Esophagus muscularis mucosa (tissue), 4 donors: ENCODE measurements at regions not wholly inside any gene's neighbourhood (a gene's known extent, or its start where the extent isn't known, plus 50 kb on each side); places are given as distances from the start of the nearest gene placed in this dataset.

ENCODE experiments used
- DNase-seq: peaks from one replicate; pipeline ENCODE4 v3.0.0-alpha.2; 2017; ENCODE audit errors: extremely low spot score
- H3K27ac ChIP-seq, 4 donors: fragments of 200-600 bp; sonication (generic); replicated peaks in 1 of 4; 1 replicate in 3 of 4; 2 replicates in 1 of 4; pipeline ENCODE4 v1.5.1; 2016 to 2019; ENCODE audit warnings: mild to moderate bottlenecking in 1 of 4
- H3K27me3 ChIP-seq, 4 donors: fragments of 200-600 bp; sonication (generic); one replicate each; pipeline versions ENCODE4 v1.5.1 to v1.6.0; 2016 to 2019
- H3K36me3 ChIP-seq, 4 donors: fragments of 200-600 bp; sonication (generic); one replicate each; pipeline ENCODE4 v1.5.1; 2016 to 2019
- H3K4me1 ChIP-seq, 4 donors: fragments of 200-600 bp; sonication (generic); one replicate each; pipeline ENCODE4 v1.5.1; 2016 to 2019
- H3K4me3 ChIP-seq, 4 donors: fragments of 200-600 bp; sonication (generic); 1 replicate in 2 of 4; 2 replicates in 2 of 4; pipeline ENCODE4 v1.5.1; 2016 to 2019; ENCODE audit warnings: mild to moderate bottlenecking in 4 of 4, moderate library complexity in 1 of 4
- H3K9me3 ChIP-seq, 4 donors: fragments of 200-600 bp; sonication (generic); 1 replicate in 3 of 4; 2 replicates in 1 of 4; pipeline ENCODE4 v1.5.1; 2016 to 2019
- EP300 ChIP-seq: sonication (generic); formaldehyde crosslinking; IDR thresholded peaks from one replicate; pipeline ENCODE4 v1.6.1; 2017; ENCODE audit warnings: antibody characterized with exemption
- POLR2A ChIP-seq: fragments of 450-650 bp; IDR thresholded peaks from one replicate; pipeline ENCODE4 v1.6.1; 2017; ENCODE audit warnings: antibody characterized with exemption, moderate library complexity, mild to moderate bottlenecking, low read depth
- POLR2AphosphoS5 ChIP-seq, 2 donors: sonication (generic); formaldehyde crosslinking; IDR thresholded peaks; one replicate each; pipeline ENCODE4 v1.6.1; 2017; ENCODE audit warnings: antibody characterized with exemption in 2 of 2
- WGBS: methylation state at CpG from one replicate; pipeline ENCODE4 v1.1.5; 2018; 5-methylcytosine and 5-hydroxymethylcytosine counted together
- intact Hi-C: fragments of 100-400 bp; cut with DNase I; formaldehyde crosslinking; loops from one replicate; pipeline ENCODE4 v1.15.1; 2023
- TF ChIP-seq, protein P1 (sequence below), 3 experiments: fragments of 200-600 bp in 2 of 3; fragments of 450-650 bp in 1 of 3; sonication (generic) in 2 of 3; IDR thresholded peaks; one replicate each; pipeline ENCODE4 v1.5.1; 2017 to 2019; ENCODE audit warnings: antibody characterized with exemption in 3 of 3, mild to moderate bottlenecking in 2 of 3, moderate library complexity in 1 of 3

DNA sequence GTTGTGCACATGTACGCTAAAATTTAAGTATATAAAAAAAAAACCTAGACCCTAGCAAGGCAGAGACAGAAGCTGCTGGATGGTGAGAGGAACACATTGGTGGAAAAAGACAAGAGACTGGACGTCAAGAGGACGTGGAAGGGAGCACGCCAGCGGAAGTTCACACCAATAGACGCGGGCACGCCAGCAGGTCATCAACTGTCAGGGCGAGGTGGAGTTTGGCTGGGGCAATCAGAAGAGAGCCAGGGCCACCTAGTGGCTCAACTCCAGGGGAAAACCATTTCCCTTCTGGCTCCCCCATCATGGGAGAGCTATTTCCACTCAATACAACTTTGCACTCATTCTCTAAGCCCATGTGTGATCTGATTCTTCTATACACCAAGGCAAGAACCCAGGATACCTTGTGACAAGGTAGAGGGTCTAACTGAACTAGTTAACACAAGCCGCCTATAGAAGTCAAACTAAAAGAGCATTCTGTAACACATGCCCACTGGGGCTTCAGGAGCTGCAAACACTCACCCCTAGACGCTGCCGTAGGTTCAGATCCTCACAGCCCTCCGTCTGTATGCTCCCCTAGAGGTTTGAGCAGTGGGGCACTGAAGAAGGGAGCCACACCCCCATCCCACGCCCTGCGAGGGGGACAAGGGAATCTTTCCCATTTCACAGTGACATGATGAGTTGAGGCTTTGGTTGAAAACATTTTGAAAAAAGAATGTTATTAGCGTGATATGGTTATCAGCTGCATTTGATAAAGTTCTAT lies 702.7 kb downstream of the TMTC2 start:
- TF ChIP-seq POLR2A (no peak), POLR2AphosphoS5 (IDR thresholded peaks at IDR 0.05) (no peak), EP300 (no peak)
- TF ChIP-seq, protein P1, sequence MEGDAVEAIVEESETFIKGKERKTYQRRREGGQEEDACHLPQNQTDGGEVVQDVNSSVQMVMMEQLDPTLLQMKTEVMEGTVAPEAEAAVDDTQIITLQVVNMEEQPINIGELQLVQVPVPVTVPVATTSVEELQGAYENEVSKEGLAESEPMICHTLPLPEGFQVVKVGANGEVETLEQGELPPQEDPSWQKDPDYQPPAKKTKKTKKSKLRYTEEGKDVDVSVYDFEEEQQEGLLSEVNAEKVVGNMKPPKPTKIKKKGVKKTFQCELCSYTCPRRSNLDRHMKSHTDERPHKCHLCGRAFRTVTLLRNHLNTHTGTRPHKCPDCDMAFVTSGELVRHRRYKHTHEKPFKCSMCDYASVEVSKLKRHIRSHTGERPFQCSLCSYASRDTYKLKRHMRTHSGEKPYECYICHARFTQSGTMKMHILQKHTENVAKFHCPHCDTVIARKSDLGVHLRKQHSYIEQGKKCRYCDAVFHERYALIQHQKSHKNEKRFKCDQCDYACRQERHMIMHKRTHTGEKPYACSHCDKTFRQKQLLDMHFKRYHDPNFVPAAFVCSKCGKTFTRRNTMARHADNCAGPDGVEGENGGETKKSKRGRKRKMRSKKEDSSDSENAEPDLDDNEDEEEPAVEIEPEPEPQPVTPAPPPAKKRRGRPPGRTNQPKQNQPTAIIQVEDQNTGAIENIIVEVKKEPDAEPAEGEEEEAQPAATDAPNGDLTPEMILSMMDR (IDR thresholded peaks at IDR 0.05): no peak
- no peak for DNase-seq
- no peaks in the 10 kb centered on the region for H3K9me3 ChIP-seq
- intact Hi-C loops: no loop called here
- H3K4me3 ChIP-seq: no peak overlapping the region
- WGBS: 85% methylated on average over 16 of the region's 16 CpGs
- no peak overlapping the region for H3K27ac ChIP-seq
- H3K27me3 ChIP-seq: no peaks in the 10 kb centered on the region
- H3K4me1 ChIP-seq: peaks cover 0 to 6% (median 0%) of the 10 kb centered on the region in 4 donors
- H3K36me3 ChIP-seq: no peaks in the 10 kb centered on the region

DNA sequence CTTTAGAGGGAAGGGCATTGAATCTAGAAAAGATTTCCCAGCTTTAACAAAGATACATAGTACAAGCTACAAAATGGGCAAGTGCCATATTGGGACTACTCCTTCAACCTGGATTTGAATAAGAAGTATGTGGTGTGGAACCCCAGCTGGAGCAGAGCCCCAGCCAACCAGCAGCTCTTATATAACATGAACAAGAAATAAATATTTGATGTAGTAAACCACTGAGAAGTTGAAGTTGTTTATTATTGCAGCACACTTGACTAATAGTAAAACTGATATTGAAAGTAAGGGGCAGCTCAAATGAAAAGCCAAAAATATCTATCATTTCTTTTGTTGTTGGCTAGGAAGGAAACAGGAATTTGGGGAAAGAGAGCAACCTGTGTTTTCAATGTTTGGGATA lies 701.8 kb downstream of the TMTC2 start:
- TF ChIP-seq, protein P1 (IDR thresholded peaks at IDR 0.05): no peak
- TF ChIP-seq POLR2AphosphoS5 (IDR thresholded peaks at IDR 0.05) (no peak), EP300 (no peak), POLR2A (no peak)
- H3K4me1 ChIP-seq: peaks cover 0 to 6% (median 0%) of the 10 kb centered on the region in 4 donors
- H3K9me3 ChIP-seq: no peaks in the 10 kb centered on the region
- H3K27me3 ChIP-seq: no peaks in the 10 kb centered on the region
- no peak for DNase-seq
- H3K4me3 ChIP-seq: no peak overlapping the region
- no peak overlapping the region for H3K27ac ChIP-seq
- intact Hi-C loops: no loop called here
- H3K36me3 ChIP-seq: no peaks in the 10 kb centered on the region

DNA sequence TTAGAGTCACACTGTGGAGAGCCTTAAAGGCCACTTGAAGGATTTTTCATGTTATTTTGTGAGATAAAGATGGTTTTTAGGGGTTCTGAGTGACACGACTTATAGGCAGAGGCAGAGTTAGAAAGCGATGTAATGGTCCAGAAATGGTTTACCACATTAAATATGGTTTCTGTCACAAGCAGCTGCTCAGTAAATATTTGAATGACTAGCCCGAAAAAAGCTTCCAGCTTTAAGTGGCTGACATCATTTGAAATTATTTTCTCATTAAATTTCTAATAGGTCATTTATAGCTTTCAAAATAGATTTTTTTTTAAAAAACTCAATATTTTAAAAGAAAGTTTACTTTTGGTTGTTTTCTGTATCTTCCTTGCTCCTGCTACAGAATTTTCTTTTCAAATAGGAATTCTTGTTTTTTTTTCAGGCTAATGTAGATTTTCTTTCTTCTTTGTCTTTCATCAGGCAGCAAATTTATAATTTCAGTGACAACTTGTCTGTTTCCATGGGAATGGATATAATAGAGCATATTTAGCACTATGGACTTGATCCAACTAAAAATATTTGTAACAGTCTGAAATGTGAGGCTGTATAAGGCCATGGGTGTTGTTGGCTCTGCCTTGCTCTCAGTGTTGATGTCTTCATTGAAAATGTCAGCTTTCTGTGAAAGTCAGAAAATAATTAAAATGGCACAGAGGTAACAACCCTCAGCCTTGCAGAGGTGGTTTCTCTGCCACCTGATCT lies 700.0 kb downstream of the TMTC2 start:
- no peak overlapping the region for H3K27ac ChIP-seq
- DNase-seq: no peak
- no peaks in the 10 kb centered on the region for H3K36me3 ChIP-seq
- 52% methylated on average over 3 of the region's 3 CpGs for WGBS
- intact Hi-C loops: no loop called here
- no peak overlapping the region for H3K4me3 ChIP-seq
- no peaks in the 10 kb centered on the region for H3K27me3 ChIP-seq
- no peaks in the 10 kb centered on the region for H3K9me3 ChIP-seq
- peaks cover 0 to 6% (median 0%) of the 10 kb centered on the region in 4 donors for H3K4me1 ChIP-seq
- TF ChIP-seq, protein P1 (IDR thresholded peaks at IDR 0.05): no peak
- no peak for TF ChIP-seq POLR2AphosphoS5 (IDR thresholded peaks at IDR 0.05)
- TF ChIP-seq EP300: no peak
- no peak for TF ChIP-seq POLR2A

DNA sequence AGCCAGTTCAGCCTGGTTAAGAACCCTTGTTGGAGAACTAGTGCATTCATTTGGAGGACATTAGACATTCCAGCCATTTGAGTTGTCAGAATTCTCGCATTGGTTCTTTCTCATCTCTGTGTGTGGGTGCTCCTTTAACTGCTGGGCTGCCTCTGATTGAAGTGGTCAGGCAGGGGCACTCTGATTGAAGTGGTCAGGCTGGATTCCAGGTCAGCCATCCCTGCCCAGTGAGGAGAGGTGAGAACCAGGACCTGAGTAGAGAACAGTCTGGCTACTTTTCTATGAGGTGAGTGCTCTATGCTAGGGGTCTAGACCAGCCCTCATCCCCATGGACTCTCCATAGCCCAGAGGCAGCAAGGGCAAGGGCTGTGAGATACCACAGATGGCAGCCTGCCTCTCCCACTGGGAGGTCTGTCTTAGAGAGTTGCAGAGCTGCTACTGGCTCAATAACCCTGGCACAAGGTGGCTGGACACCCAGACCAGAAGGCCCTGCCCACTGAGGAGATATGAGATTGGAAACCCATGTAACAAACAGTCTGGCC lies 691.6 kb downstream of the TMTC2 start:
- 86% methylated on average over 1 of the region's 1 CpG for WGBS
- DNase-seq: no peak
- Histone ChIP-seq H3K27me3 (no peaks in the 10 kb centered on the region), H3K4me3 (no peak overlapping the region), H3K9me3 (no peaks in the 10 kb centered on the region), H3K27ac (no peak overlapping the region), H3K4me1 (no peaks in the 10 kb centered on the region), H3K36me3 (no peaks in the 10 kb centered on the region)
- TF ChIP-seq POLR2A: no peak
- TF ChIP-seq EP300: no peak
- TF ChIP-seq POLR2AphosphoS5 (IDR thresholded peaks at IDR 0.05): no peak
- TF ChIP-seq, protein P1 (IDR thresholded peaks at IDR 0.05): no peak
- intact Hi-C loops: no loop called here
